MM.1S (cell line): ENCODE measurements at regions not wholly inside any gene's neighbourhood (a gene's known extent, or its start where the extent isn't known, plus 50 kb on each side); places are given as distances from the start of the nearest gene placed in this dataset.

Source experiments
- DNase-seq: peaks from one replicate; pipeline ENCODE4 v3.0.0-alpha.2; 2015
- H2AFZ ChIP-seq: fragments of 300-600 bp; sonication (generic); 2 replicates; pipeline ENCODE4 v1.6.0; 2016; ENCODE audit warnings: antibody characterized with exemption, low read length
- H3F3A ChIP-seq: fragments of 300-600 bp; sonication (generic); 2 replicates; pipeline ENCODE4 v1.6.1; 2016; ENCODE audit warnings: mild to moderate bottlenecking, antibody characterized with exemption, low read length, moderate library complexity, mixed read lengths; ENCODE audit not compliant: insufficient read depth
- H3K27ac ChIP-seq: fragments of 300-600 bp; sonication (generic); 2 replicates; pipeline ENCODE4 v1.5.1; 2016; ENCODE audit warnings: mild to moderate bottlenecking, low read length
- H3K27me3 ChIP-seq: fragments of 300-600 bp; sonication (generic); replicated peaks from 2 replicates; pipeline ENCODE4 v1.6.0; 2016; ENCODE audit warnings: low read length; ENCODE audit not compliant: insufficient read depth
- H3K36me3 ChIP-seq: fragments of 300-600 bp; sonication (generic); replicated peaks from 2 replicates; pipeline ENCODE4 v1.6.1; 2016; ENCODE audit warnings: mild to moderate bottlenecking, low read length, mixed read lengths; ENCODE audit not compliant: insufficient read depth
- H3K4me1 ChIP-seq: fragments of 300-600 bp; sonication (generic); 2 replicates; pipeline ENCODE4 v1.6.1; 2016; ENCODE audit warnings: low read length, mixed read lengths
- H3K4me2 ChIP-seq: fragments of 300-600 bp; sonication (generic); 2 replicates; pipeline ENCODE4 v1.6.0; 2016; ENCODE audit warnings: low read depth, low read length
- H3K4me3 ChIP-seq: fragments of 300-600 bp; sonication (generic); 2 replicates; pipeline ENCODE4 v1.5.1; 2016; ENCODE audit warnings: low read length, mixed read lengths
- H3K79me2 ChIP-seq: fragments of 300-600 bp; sonication (generic); 2 replicates; pipeline ENCODE4 v1.6.1; 2016; ENCODE audit warnings: mixed run types, low read length, mixed read lengths
- H3K9ac ChIP-seq: fragments of 300-600 bp; sonication (generic); 2 replicates; pipeline ENCODE4 v1.6.1; 2016; ENCODE audit warnings: low read length, mixed read lengths
- H3K9me2 ChIP-seq: fragments of 300-600 bp; sonication (generic); replicated peaks from 2 replicates; pipeline ENCODE4 v1.6.1; 2016; ENCODE audit warnings: mild to moderate bottlenecking, low read length, mixed read lengths; ENCODE audit not compliant: insufficient read depth
- H3K9me3 ChIP-seq: fragments of 300-600 bp; sonication (generic); replicated peaks from 2 replicates; pipeline ENCODE4 v1.6.1; 2016; ENCODE audit warnings: mild to moderate bottlenecking, low read length, mixed read lengths; ENCODE audit not compliant: insufficient read depth
- H4K20me1 ChIP-seq: fragments of 300-600 bp; sonication (generic); 2 replicates; pipeline ENCODE4 v1.6.1; 2016; ENCODE audit warnings: mild to moderate bottlenecking, low read length, moderate library complexity, mixed read lengths; ENCODE audit not compliant: insufficient read depth
- EZH2 ChIP-seq: fragments of 300-600 bp; sonication (generic); optimal IDR thresholded peaks from 2 replicates; pipeline ENCODE3; 2017; ENCODE audit warnings: low read depth, mild to moderate bottlenecking, antibody characterized with exemption, low read length, mixed read lengths
- EZH2phosphoT487 ChIP-seq: fragments of 300-600 bp; sonication (generic); IDR thresholded peaks from 2 replicates; pipeline ENCODE4 v1.6.1; 2018; ENCODE audit warnings: antibody characterized with exemption, low read length
- TF ChIP-seq, protein P1 (sequence below): fragments of 300-600 bp; sonication (generic); IDR thresholded peaks from 2 replicates; pipeline ENCODE4 v1.5.1; 2016; ENCODE audit warnings: antibody characterized with exemption, low read length, mixed read lengths

DNA sequence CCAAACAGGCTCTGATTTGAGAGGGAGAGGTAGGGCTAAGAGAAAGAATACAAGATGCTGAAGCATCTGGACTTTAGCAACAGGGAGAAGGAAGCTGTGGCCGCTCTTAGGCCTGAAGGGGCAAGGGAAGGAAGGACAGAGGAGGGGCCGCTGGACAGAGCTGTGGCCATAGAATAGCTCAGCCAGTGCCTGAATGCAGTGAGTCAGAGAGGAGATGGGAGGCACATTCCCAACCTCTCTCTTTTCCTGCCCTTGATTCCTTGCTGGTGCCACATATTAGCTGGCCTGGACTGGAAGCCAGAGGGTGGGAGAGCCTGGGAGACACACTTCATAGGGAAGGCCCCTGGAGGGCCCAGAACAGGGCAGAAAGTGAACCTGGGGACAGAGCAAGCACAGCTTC, 83.4 kb upstream of the POU3F1 start:
- H3K4me2 ChIP-seq: no peak overlapping the region
- no peak for TF ChIP-seq EZH2
- TF ChIP-seq EZH2phosphoT487: no peak
- TF ChIP-seq, protein P1, sequence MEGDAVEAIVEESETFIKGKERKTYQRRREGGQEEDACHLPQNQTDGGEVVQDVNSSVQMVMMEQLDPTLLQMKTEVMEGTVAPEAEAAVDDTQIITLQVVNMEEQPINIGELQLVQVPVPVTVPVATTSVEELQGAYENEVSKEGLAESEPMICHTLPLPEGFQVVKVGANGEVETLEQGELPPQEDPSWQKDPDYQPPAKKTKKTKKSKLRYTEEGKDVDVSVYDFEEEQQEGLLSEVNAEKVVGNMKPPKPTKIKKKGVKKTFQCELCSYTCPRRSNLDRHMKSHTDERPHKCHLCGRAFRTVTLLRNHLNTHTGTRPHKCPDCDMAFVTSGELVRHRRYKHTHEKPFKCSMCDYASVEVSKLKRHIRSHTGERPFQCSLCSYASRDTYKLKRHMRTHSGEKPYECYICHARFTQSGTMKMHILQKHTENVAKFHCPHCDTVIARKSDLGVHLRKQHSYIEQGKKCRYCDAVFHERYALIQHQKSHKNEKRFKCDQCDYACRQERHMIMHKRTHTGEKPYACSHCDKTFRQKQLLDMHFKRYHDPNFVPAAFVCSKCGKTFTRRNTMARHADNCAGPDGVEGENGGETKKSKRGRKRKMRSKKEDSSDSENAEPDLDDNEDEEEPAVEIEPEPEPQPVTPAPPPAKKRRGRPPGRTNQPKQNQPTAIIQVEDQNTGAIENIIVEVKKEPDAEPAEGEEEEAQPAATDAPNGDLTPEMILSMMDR: no peak
- no peak for DNase-seq
- no peak overlapping the region for H2AFZ ChIP-seq
- no peaks in the 10 kb centered on the region for H3F3A ChIP-seq
- no peaks in the 10 kb centered on the region for H3K79me2 ChIP-seq
- peaks cover 10% of the 10 kb centered on the region for H3K27me3 ChIP-seq
- no peaks in the 10 kb centered on the region for H4K20me1 ChIP-seq
- no peak overlapping the region for H3K9ac ChIP-seq
- no peaks in the 10 kb centered on the region for H3K36me3 ChIP-seq
- H3K9me3 ChIP-seq: no peaks in the 10 kb centered on the region
- H3K4me1 ChIP-seq: no peaks in the 10 kb centered on the region
- no peak overlapping the region for H3K4me3 ChIP-seq
- no peaks in the 10 kb centered on the region for H3K9me2 ChIP-seq
- no peak overlapping the region for H3K27ac ChIP-seq

DNA sequence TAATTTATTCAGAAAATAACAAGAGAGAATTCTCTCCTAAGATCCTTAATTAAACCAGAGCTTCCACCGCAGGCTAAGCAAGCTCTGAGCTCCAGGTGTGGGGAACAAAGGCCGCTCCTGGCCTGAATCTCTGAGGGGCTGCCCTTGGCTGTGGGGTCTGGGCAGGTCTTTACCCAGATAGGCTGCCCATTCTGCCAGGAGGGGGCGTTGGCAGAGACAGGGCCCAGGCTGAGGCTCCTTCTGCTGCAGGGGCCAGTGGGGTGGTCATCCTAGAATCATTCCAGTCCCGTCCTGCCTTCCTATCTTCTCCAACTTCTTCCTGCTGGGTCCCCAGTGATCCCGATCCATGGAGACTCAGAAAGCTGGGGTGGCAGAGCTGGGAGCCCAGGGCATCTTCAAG, 82.9 kb upstream of the POU3F1 start:
- DNase-seq: no peak
- H3K9ac ChIP-seq: no peak overlapping the region
- no peak overlapping the region for H3K4me3 ChIP-seq
- H3K27me3 ChIP-seq: peaks cover 5% of the 10 kb centered on the region
- no peaks in the 10 kb centered on the region for H3K9me2 ChIP-seq
- H2AFZ ChIP-seq: no peak overlapping the region
- H3F3A ChIP-seq: no peaks in the 10 kb centered on the region
- H3K36me3 ChIP-seq: no peaks in the 10 kb centered on the region
- no peaks in the 10 kb centered on the region for H3K9me3 ChIP-seq
- no peak overlapping the region for H3K27ac ChIP-seq
- no peaks in the 10 kb centered on the region for H3K4me1 ChIP-seq
- TF ChIP-seq EZH2phosphoT487 (no peak), EZH2 (no peak)
- TF ChIP-seq, protein P1: no peak
- H4K20me1 ChIP-seq: no peaks in the 10 kb centered on the region
- H3K79me2 ChIP-seq: no peaks in the 10 kb centered on the region
- H3K4me2 ChIP-seq: no peak overlapping the region

DNA sequence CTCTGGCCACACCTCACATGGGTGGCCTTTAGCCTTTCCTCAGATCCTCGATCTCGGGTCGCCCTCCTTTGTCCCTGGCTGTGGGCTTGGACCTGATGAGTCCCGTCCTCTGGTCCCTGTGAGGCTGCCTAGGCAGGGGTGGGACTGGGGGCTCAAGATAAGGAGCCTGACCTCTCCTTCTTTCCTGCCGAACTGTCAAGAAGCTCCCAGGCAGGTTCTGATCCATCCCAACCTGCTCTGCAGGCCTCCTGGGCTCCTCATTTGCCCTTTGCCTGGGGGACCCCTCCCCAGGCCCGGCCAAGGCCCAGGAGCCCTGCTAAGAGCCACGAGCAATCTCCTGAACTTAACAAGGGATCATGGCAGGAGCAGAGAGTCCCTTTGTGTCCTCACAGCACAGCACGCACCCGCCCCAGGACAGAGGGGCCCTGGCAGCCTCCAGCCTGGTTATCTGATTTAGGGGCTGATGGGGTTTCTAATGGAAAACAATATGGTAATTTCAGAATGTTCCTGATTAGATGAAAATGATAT, 82.4 kb upstream of the POU3F1 start:
- Histone ChIP-seq H3K4me3 (no peak overlapping the region), H3K4me2 (no peak overlapping the region), H4K20me1 (no peaks in the 10 kb centered on the region), H3F3A (no peaks in the 10 kb centered on the region), H3K9ac (no peak overlapping the region), H3K9me3 (no peaks in the 10 kb centered on the region), H3K79me2 (no peaks in the 10 kb centered on the region), H3K27ac (no peak overlapping the region), H3K36me3 (no peaks in the 10 kb centered on the region), H3K4me1 (no peaks in the 10 kb centered on the region), H2AFZ (no peak overlapping the region), H3K9me2 (no peaks in the 10 kb centered on the region), H3K27me3 (no peaks in the 10 kb centered on the region; the same call in 1 of the 2 replicates)
- no peak for DNase-seq
- TF ChIP-seq EZH2phosphoT487 (no peak), EZH2 (no peak)
- TF ChIP-seq, protein P1: no peak
